ENCODE measurements at regions not wholly inside any gene's neighbourhood (a gene's known extent, or its start where the extent isn't known, plus 50 kb on each side); places are given as distances from the start of the nearest gene placed in this dataset.
A peak's percentile ranks its signal among the peaks of the same experiment; 100 is the strongest.

- DNase-seq (ENCODE audit: low read depth), result no peak
- no peak for TF ChIP-seq CTCF (IDR thresholded peaks at IDR 0.05; ENCODE audit: control insufficient read depth, extremely low read depth, insufficient read depth)
- no peak overlapping the region for H3K4me3 ChIP-seq (ENCODE audit: low read depth, low read length)
Observed at GRCh38 chr3:74415731-74416130, 198.7 kb downstream of the CNTN3 start.

DNA sequence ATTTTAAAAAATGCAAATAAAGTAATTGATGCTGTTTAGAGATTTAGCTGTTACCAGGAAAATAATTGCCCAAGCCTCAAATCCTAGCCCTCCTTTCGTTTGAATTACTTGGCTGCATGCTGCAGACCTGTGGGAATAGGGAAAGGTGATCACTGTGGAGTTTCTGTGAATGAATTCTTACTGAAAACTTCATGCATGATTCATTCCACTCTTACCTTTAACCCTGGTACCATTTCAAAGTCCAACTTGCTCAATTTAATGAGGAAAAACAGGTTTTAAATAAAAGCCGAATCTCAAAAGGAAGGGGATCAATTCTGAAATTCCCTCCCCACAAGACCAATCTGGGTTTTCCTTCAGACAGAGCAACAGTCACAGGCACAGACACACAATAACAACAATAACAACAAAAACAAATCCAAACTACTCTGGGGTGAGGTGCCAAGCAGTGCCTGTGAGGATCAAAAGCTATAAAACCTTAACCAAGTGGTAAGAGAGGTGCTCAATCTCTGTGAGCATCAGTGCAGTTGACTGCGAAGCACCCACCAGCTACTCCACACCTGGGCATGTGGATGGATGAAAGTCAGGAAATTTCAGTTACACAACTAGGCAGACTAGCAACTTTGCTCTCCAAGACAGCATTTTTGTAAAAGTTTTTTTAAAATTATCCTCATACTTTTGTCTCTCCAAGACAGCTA, 200.8 kb downstream of the CNTN3 start:
- DNase-seq (ENCODE audit: low read depth), result no peak
- TF ChIP-seq CTCF (IDR thresholded peaks at IDR 0.05; ENCODE audit: control insufficient read depth, extremely low read depth, insufficient read depth), result no peak
- no peak overlapping the region for H3K4me3 ChIP-seq (ENCODE audit: low read depth, low read length)

DNA sequence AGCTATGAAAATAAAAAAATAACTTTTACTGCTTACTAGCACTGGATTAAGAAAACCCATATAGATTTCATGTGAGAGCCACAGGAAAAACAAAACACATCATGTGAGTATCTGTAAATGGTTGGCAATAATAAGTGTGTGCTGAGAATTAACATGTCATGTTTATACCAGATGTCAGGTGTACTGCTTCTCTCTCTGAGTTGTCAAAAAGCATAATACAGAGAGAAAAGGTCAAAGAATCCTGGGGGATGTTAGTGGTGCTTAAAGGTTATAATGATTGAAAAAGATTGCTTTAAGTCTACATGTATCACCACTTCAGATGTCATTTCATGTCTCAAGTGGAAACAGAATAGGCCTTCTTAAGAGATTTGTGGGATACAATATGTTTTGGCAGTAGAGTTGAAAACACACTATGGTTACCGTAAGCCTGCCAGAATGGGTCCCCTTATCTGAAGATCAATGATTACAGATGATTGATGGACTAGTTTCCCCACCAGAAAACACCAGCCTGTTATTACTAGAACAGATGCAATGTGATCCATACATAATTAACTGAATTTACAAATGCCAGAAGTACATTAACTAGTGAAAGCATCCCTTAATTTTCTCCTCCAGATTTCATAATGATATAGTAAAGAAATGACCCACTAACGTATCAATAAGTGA, 204.1 kb downstream of the CNTN3 start:
- no peak overlapping the region for H3K4me3 ChIP-seq (ENCODE audit: low read depth, low read length)
- DNase-seq (ENCODE audit: low read depth), result no peak
- no peak for TF ChIP-seq CTCF (IDR thresholded peaks at IDR 0.05; ENCODE audit: control insufficient read depth, extremely low read depth, insufficient read depth)

DNA sequence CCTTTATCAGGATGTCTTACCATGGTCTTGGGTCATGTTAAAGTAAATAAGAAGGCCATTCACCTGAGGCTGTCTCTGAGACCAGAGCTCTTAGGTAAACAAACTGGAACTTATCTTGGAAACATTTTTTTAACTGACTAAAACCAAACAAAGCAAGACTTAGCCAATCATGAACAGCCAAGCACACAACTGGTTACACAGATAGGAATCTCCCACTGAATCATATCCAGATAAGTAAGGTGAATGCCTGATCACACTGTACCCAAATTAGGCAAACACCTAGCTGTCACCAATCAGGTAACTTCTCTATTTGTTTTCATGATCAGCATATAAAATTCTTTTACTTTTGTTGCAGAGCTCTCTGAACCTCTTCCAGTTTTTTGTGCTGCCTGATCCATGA, 205.4 kb downstream of the CNTN3 start:
- DNase-seq (ENCODE audit: low read depth), result peak; percentile 96
- no peak overlapping the region for H3K4me3 ChIP-seq (ENCODE audit: low read depth, low read length)
- no peak for TF ChIP-seq CTCF (IDR thresholded peaks at IDR 0.05; ENCODE audit: control insufficient read depth, extremely low read depth, insufficient read depth)

DNA sequence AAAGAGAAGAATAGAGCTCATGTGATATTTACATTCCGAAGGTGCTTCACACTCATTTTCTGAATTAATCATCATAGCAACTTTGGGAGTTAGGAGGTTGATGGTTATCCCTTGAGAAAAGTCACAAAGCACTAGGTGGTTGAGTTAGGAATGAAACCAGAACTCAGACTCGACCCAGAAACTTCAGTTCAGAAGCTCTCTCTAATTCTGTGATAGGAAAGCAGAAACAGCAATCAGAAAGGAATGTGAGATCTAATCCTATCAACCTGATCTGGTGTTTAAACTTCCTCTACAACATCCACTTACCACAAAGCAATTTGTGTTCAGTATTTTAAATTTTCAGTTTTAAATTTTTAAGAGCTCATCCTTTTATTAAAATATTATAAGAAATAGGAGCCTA, 211.2 kb downstream of the CNTN3 start:
- no peak for DNase-seq (ENCODE audit: low read depth)
- TF ChIP-seq CTCF (IDR thresholded peaks at IDR 0.05; ENCODE audit: control insufficient read depth, extremely low read depth, insufficient read depth), result no peak
- no peak overlapping the region for H3K4me3 ChIP-seq (ENCODE audit: low read depth, low read length)

DNA sequence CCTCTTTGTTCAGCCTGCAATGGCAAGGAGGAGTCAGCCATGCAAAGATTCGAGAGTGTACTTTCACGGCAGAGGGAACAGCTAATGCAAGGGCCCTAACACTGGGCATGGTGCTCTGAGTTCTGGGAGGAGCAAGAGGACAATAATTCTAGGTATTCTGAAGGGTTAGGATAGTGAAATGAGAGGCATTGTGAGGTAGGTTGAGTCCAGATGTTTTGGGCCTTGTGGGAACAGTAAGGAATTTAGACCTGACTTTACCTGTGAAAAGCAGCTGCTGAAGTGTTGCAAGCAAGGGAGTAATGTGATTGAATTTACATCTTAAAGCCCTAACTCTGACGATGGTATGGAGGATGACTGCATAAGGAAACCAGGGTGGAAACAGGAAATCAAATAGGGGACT, 211.6 kb downstream of the CNTN3 start:
- no peak for TF ChIP-seq CTCF (IDR thresholded peaks at IDR 0.05; ENCODE audit: control insufficient read depth, extremely low read depth, insufficient read depth)
- no peak for DNase-seq (ENCODE audit: low read depth)
- no peak overlapping the region for H3K4me3 ChIP-seq (ENCODE audit: low read depth, low read length)

GRCh38 chr3:74393426-74393825, 221.0 kb downstream of the CNTN3 start:
- TF ChIP-seq CTCF (IDR thresholded peaks at IDR 0.05; ENCODE audit: control insufficient read depth, extremely low read depth, insufficient read depth), result no peak
- peak; percentile 75 for DNase-seq (ENCODE audit: low read depth)
- no peak overlapping the region for H3K4me3 ChIP-seq (ENCODE audit: low read depth, low read length)
